ENCODE measurements at regions not wholly inside any gene's neighbourhood (a gene's known extent, or its start where the extent isn't known, plus 50 kb on each side); places are given as distances from the start of the nearest gene placed in this dataset.
A peak's percentile ranks its signal among the peaks of the same experiment; 100 is the strongest.

DNA sequence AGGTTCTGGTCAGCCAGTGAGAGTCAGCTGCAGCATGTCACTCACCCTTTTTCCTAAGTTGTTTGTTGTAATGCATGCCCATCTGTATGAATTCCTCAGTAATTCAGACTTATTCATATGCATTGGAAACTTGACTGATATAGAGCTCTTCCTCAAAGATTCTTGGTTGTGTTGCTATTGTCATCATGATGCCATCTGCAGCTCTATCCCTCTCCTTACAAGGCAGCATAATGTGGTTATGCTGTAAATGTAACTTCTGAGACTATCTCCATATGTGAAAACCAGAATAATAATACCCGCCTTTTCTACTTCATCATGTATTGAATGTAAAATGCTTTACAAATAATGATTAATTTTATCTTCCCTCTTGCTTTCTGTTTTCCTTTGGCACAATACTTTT, 252.6 kb upstream of the MTPN start:
- no peak for DNase-seq (ENCODE audit: missing footprints)
- intact Hi-C loops (cut with DNase I), result no loop called here
- ATAC-seq, result no peak

DNA sequence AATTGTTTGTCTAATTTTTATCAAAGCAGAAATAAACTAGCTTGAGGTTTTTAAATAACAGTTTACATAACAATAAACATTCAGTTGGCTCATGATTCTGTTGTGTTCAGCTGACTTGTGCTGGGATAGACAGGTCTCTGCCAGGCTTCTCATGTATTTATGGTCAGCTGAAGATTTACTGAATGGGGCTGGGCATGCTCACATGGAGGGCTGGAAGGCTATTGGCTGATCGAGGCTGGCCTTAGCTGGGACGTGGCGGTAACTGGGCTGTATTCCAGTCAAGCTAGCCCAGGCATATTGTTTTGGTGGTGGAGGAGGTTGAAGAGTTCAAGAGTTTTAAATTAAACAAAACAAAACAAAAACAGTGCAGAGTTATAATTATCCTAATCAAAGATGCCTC, 251.0 kb upstream of the MTPN start:
- intact Hi-C loops (cut with DNase I), result no loop called here
- no peak for DNase-seq (ENCODE audit: missing footprints)
- ATAC-seq, result no peak

DNA sequence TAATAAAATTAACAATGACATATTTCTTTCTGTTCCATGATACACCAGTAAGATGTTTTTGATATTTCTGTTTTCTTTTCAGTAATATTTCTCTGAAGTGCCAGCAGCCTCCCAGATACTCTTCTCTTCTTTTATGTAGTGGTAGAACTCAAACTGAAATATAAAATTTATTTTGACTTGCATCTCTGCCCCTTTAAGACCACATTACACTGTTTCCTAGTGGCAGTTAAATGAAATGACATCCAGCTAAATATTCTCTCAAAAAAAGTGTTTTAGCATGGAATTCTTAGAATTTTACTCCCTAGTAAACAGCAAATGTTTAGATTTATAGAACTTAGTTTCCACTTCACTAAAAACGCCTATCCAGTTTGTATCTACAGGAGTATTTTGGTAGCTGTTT, 237.2 kb upstream of the MTPN start:
- DNase-seq (ENCODE audit: missing footprints), result no peak
- intact Hi-C loops (cut with DNase I), result no loop called here
- ATAC-seq, result no peak

DNA sequence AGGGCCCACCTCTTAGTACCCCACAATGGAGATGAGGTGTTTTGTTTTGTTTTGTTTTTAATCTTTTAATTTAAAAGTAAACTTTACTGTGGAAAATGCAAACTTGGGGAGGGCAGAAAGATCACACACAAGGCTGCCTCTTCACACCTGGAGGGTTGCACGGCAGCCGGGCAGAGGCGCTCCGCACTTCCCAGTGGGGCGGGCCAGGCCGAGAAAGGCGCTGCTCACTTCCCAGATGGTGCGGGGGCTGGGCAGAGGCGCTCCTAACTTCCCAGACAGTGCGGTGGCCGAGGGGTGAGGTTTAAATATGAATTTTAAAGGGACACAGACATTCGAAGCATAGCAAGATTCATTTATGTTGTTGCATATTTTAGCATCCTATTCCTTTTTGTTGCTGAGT, 235.9 kb upstream of the MTPN start:
- DNase-seq (ENCODE audit: missing footprints) (no peak), ATAC-seq (no peak)
- intact Hi-C loops (cut with DNase I), result no loop called here

DNA sequence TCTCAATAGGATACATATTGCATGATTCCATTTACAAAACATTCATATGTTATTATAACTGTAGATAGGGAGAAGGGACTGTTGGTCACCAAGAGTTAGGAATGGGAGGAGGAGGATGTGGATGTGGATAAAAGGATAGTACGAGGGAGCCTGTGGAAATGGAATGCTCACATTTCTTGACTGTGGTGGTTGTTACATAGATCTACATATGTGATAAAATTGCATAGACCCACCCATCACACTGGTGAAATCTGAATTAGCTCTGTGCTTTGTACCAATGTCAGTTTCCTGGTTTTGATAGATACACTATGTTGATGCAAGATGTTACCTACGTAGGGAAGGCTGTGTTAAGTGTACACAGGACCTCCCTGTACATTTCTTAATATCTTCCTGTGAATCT, 233.5 kb upstream of the MTPN start:
- DNase-seq (ENCODE audit: missing footprints), result no peak
- intact Hi-C loops (cut with DNase I), result no loop called here
- no peak for ATAC-seq

DNA sequence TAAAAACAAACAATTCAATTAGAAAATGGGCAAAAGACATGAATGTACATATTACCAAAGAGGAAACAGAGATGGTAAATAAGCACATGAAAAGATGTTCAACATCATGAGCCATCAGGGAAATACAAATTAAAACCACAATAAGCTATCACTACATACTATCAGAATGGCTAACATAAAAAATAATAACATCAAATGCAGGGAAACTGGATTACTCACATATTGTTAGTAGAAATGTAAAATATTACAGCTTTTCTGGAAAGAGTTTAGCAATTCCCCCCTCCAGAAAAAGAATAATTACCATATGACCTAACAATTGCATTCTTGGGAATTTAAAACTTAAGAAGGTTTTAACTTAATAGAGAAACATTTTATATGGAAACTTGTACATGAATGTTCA, 232.9 kb upstream of the MTPN start:
- intact Hi-C loops (cut with DNase I), result no loop called here
- ATAC-seq (no peak), DNase-seq (ENCODE audit: missing footprints) (no peak)

DNA sequence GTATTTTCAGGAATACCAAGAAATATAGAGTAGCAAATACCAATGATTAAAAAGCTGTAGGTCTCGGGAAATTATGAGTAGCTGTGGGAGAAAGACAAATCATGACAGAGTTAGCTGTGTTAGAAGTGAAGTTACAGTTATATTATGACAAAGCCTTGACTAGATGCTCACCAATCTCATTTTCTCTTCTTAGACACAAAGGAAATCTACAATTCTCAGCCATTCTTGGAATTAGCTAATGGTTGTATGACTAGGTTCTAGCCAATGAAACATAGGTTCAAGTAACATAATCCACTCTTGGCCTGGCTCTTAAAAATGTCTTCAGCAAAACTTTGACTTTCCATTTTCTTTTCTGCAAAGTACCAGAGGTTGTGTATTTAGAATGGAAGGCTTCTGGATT, 228.8 kb upstream of the MTPN start:
- intact Hi-C loops (cut with DNase I), result no loop called here
- no peak for ATAC-seq
- DNase-seq (ENCODE audit: missing footprints), result no peak

DNA sequence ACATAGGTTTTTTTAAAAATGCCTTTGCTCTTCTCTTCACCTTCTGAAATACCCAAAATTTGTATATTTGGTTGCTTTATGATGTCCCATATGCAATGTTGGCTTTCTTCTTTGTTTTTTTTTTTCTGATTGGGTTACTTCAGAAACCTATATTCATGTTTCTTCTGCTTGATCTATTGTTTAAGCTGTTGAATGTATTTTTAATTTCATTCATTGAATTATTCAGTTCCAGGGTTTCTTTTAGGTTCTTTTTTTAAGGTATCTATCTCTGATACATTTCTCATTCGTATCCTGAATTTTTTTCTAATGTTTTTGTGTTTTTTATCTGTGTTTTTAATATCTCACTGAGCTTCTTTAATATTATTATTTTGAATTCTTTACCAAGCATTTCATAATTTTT, 221.0 kb upstream of the MTPN start:
- DNase-seq (ENCODE audit: missing footprints) (no peak), ATAC-seq (no peak)
- intact Hi-C loops (cut with DNase I), result no loop called here

DNA sequence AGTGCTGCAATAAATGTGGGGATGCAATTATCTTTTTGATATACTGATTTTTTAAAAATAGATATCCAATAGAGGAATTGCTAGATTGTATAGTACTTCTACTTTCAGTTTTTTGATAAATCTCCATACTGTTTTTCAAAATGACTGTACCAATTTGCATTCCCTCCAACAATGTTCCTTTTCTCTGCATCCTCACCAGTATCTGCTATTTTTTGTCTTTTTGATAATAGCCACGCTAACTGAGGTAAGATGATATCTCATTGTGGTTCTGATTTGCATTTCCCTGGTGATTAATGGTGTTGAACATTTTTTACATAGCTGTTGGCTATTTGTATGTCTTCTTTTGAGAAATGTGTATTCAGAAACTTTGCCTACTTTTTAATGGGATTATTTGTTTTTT, 217.7 kb upstream of the MTPN start:
- ATAC-seq (no peak), DNase-seq (ENCODE audit: missing footprints) (no peak)
- intact Hi-C loops (cut with DNase I), result no loop called here

DNA sequence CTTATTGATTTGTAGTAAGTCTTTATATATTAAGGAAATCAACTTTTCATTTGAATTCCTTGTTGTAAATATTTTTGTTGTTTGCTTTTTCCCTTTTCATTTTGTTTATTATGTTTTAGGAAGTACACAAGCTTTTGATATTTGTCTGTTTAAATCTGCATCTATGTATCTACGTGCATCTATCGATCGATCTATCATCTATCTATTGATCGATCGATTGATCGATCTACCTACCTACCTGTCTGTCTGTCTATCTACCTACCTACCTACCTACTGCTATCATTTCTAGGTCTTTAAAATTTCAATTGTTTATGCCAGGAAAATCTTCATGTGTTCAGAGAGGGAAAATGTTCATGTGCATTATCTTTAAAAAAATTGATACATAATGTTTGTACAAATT, 216.8 kb upstream of the MTPN start:
- DNase-seq (ENCODE audit: missing footprints) (no peak), ATAC-seq (no peak)
- intact Hi-C loops (cut with DNase I), result no loop called here

DNA sequence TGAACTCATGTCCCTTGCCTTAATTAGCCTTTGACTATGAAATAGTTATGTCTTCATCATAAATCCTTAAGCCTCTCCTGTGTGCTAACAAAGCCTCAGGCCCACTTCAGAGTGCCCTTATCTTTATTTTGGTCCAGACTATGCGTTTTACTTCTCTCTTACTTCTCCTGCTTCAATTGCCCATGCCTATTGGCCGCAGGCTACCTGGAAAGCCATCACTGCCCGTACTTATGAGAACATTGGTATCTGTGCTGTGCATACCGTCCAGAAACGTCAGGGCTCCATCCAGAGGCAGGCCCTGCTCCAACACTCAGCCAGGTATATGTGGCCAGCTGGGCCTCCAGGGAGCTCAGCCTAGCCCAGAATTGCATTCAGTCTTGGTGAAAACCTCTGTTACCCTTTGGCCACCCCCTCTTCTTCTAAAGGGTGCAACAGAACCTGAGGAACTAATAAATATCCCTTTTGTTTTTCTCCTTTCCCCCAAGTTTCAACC, 212.4 kb upstream of the MTPN start:
- ATAC-seq (no peak), DNase-seq (ENCODE audit: missing footprints) (no peak)
- intact Hi-C loops (cut with DNase I), result no loop called here

DNA sequence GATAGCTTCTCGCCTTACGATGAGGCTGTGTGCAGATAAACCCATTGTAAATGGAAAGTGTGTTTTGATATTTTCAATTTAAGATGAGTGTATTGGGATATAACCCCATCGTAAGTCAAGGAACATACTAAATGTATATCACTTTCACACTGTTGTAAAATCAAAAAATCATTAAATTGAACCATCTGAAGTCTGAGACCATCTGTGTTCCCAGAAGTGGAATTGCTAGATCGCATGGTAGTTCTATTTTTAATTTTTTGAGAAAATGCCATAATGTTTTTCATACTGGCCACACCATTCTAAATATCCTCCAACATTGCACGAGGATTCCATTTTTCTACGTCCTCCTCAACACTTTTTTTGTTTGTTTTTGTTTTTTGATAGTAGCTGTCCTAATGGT, 209.1 kb upstream of the MTPN start:
- intact Hi-C loops (cut with DNase I), result no loop called here
- no peak for DNase-seq (ENCODE audit: missing footprints)
- ATAC-seq, result no peak

DNA sequence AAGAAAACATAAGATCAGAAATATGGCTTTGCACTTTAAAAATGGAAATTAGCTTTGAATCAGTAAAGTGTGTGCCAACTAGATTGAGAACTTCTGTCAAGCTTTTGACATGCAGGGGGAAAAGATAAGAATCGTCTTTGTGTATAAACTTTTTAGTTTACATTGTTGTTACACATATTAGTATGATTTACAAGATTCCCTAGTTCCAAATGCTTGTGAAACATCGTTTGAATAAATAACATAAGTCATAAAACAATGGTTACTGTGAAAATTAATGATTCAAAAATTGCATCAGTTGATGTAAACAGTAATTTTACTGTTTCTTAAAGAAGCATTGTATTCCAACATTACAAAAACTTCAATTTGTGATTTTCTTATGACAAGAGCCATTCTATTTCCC, 207.6 kb upstream of the MTPN start:
- intact Hi-C loops (cut with DNase I), result no loop called here
- ATAC-seq (no peak), DNase-seq (ENCODE audit: missing footprints) (no peak)

DNA sequence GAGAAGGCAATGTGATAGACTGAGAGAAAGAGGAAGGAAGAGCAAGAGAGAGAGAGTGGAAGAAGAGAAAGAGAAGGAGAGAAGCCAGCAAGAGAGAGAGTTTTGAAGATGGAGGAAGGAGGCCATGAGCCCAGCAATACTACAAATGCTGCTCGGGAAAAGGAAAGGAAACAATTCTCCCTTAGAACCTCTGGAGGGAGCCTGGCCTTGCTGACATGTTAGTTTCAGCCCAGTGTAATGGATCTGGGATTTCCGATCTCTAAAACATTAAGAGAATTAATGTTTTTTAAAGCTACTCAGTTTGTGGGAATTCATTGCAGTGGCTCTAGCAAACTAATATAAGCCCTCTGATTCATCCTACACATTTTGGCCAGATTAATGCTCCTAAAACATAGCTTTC, 206.8 kb upstream of the MTPN start:
- ATAC-seq (no peak), DNase-seq (ENCODE audit: missing footprints) (no peak)
- intact Hi-C loops (cut with DNase I), result no loop called here

DNA sequence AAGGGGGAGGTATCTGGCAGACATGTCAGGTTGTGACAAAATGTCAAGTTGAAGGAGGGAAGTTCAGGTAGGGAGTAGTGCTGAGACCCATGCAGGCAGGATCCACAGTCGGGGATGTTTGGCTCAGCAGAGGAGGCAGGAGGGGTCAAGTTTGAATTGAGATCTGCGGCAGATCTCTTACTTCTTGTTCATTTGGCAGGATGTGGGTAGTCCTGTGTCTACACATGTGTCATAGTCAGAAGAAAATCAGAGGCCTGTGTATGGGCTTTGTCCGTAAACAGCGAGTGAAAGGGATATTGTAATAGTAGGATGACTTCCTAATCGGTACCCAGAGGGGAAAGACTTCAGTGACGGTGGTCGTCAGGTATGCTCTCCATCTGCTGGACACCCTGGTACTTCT, 203.8 kb upstream of the MTPN start:
- DNase-seq (ENCODE audit: missing footprints) (no peak), ATAC-seq (no peak)
- intact Hi-C loops (cut with DNase I), result no loop called here

DNA sequence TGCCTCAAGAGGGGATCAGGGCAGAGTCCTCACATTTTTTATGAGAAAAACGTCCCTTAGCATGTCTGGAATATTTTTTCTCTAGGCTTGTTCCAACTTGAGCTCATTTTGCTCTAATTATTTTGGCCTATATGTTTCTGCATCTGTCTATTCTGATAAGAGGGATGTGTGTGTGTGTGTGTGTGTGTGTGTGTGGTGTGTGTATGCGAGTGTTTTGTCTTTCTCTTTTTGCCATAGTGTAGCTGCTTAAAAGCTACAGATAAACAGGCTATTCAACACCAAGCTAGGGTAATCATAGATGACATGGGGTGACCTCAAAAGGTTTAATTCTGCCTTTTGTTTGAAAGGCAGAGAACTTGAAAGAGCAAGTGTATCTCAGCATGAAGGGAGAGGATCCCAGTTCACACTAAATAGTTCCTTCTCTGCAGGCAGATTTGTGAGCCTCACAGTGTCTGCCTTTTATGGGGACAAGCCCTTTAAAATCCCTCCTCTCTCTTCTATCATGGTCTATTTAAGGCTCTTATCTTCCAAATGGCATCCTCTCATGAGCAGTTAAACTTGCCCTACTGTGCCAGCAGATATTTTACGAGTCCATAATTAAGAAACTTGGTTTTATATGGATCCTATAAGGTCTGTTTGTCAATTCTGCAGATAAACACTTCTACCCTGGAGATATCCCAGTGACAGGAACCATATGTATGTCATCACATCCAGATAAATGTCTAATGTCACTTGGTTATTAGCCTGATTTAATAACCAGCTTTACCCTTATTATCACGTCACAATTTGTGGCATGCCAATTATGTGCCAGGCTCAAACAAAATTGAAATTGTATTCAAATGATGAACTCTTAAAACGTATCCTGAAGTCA, 202.9 kb upstream of the MTPN start:
- ATAC-seq (peak; percentile 54), DNase-seq (ENCODE audit: missing footprints) (no peak)
- intact Hi-C loops (cut with DNase I), result no loop called here

DNA sequence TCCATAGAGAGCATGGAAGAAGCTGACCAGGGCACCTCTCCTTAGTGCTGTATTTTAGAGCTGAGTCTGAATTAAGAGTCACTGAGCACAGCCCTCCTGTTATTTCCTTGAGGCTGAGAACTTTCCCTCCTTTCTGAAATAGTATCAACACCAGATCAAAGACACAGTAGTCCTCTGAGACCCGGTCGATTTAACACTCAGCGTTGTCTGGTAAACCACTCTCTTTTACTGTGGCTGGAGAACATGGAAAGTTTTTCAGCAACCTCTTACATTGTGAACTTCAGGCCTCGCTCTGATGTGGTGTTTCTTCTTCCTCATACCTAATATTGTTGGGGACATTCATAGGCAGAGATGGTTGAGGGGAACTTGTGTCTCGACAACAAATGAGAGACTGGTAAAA, 202.0 kb upstream of the MTPN start:
- no peak for DNase-seq (ENCODE audit: missing footprints)
- intact Hi-C loops (cut with DNase I), result no loop called here

DNA sequence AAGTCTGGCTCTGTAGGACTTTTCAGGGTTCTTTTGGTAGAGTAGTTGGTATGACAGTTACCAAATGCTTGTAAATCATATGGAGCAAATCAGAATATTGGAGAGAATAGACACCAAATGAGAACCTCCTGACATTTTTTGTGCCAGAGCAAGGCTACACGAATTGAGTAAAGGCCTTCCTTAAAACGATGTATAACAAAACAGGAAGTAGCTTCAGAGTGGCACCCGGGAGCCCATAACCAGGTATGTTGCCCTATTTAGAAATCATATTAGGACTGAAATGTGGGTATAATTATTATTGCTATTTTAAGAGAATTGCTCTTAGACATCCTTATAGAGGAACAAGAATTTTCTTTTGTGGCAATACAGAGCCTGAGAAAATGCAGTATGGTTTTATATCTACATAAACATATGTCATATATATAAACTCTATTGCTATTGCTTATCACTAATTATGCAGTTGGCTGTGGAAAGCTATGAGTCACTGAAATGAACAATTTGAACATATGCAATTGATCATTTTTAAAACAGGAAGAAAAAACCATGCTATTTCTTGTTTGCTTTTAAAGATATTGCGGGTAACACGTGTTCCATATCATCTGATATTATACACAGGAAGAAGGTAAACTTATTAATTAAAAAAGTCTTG, 197.4 kb upstream of the MTPN start:
- DNase-seq (ENCODE audit: missing footprints), result no peak
- ATAC-seq, result no peak
- intact Hi-C loops (cut with DNase I), result no loop called here

More for the DNA sequence above, 202.0 kb upstream of the MTPN start:
- no peak for ATAC-seq

DNA sequence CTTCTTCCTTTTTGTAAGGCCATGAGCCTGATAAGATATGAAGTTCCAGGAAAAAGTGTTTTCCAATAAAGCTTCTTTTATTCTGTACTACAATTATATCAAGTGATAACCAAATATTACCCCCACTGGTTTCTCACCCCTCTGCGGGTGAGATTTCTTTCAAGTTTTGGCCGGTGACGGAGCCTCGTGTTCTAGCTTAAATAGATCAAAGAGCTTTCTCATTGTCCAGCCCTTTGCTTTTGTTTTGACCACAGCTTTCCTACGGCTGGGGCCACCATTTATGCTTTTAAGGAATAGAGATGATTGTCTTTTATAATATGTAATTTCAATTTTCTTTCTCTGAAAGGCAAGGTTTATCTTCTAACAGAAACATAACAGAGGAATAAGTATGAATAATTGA, 196.7 kb upstream of the MTPN start:
- no peak for ATAC-seq
- no peak for DNase-seq (ENCODE audit: missing footprints)
- intact Hi-C loops (cut with DNase I), result no loop called here

DNA sequence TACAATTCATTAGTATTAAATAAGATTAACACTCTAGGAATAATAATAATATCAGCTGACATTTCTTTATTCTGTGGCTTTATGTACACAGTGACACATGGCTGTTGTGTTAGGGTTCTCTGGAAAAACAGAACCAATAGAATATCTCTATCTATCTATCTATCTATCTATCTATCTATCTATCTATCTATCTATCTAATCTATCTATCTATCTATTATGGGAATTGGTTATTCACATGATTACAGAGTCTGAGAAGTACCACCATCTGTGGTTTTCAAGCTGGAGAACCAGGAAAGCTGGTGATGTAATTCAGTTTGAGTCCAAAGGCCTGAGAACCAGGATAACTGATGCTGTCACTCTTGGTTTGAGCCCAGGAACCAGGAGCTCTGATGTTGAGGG, 194.1 kb upstream of the MTPN start:
- intact Hi-C loops (cut with DNase I), result no loop called here
- ATAC-seq (no peak), DNase-seq (ENCODE audit: missing footprints) (no peak)

DNA sequence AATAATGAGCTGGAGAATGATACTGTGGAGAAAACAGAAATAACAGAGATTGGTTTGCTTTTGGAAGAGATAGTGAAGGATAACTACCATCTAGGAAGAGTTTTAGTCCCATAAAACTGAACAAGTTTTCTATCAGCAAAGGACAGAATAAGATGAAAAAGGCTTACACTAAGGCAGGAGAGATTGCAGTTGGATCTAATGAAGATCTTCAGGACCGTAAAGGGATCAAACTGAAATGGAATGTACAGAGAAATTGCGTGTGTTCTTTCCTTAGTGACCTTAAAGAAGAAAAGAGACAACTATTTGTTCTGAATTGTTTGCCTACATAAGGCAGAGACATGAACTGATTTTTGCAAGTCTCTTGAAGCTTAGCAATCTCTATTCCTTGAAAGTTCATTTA, 191.7 kb upstream of the MTPN start:
- intact Hi-C loops (cut with DNase I), result no loop called here
- no peak for ATAC-seq
- DNase-seq (ENCODE audit: missing footprints), result no peak
